ENCODE measurements at regions not wholly inside any gene's neighbourhood (a gene's known extent, or its start where the extent isn't known, plus 50 kb on each side); places are given as distances from the start of the nearest gene placed in this dataset.

DNA sequence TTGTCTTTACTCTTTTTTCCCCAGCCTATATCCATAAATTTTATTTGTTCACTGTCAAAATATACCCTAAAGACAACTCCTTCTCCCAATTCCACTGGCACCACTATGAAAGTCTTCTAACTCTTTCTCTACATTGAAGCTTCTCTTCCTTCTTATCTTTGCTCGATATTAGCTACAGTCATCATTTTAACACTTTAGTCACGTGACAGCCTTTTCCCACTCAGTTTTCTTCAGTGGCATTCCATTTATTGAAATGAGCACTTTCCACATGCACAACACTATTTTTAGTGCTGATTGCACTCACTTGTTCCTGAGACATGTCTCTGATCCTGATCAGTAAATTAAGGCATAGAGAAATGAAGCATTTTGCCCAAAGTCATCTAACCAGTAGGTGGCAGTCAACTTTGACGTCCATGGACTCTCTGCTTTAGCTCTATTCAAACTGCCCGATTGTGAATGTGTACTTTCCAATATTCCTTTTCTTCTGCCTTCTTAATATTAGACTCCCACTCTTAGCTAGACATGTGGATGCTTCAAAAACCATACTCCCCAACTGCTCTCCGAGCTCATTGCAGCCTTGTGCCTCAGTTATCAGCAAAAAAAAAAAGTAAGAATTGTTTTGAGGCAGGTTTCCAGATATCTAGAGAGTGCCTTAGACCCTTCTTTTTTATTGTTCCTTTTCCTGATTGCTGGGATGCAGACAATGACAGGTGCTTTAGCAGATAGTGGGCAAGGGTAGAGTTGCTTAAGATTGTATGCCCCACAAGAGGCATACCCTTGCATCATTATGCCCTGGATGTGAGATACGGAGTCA lies 394.4 kb upstream of the ADGRL3 start:
- peak; percentile 46 for TF ChIP-seq CTCF (IDR thresholded peaks at IDR 0.05; ENCODE audit: insufficient read depth, low read depth, low read length)
- peak; percentile 13 for DNase-seq (ENCODE audit: low read depth)
- H3K4me3 ChIP-seq (ENCODE audit: low read depth, low read length) = no peak overlapping the region

- TF ChIP-seq CTCF (IDR thresholded peaks at IDR 0.05; ENCODE audit: insufficient read depth, low read depth, low read length) = no peak
- DNase-seq (ENCODE audit: low read depth) = no peak
- H3K4me3 ChIP-seq (ENCODE audit: low read depth, low read length) = no peak overlapping the region
These were observed 391.2 kb upstream of the ADGRL3 start for GRCh38 chr4:60808726-60809485.

- H3K4me3 ChIP-seq (ENCODE audit: low read depth, low read length) = no peak overlapping the region
- TF ChIP-seq CTCF (IDR thresholded peaks at IDR 0.05; ENCODE audit: insufficient read depth, low read depth, low read length) = no peak
- no peak for DNase-seq (ENCODE audit: low read depth)
These were observed 390.7 kb upstream of the ADGRL3 start for GRCh38 chr4:60809486-60809800.

GRCh38 chr4:60812811-60813210 lies 387.3 kb upstream of the ADGRL3 start:
- no peak for DNase-seq (ENCODE audit: low read depth)
- no peak for TF ChIP-seq CTCF (IDR thresholded peaks at IDR 0.05; ENCODE audit: insufficient read depth, low read depth, low read length)
- no peak overlapping the region for H3K4me3 ChIP-seq (ENCODE audit: low read depth, low read length)

DNA sequence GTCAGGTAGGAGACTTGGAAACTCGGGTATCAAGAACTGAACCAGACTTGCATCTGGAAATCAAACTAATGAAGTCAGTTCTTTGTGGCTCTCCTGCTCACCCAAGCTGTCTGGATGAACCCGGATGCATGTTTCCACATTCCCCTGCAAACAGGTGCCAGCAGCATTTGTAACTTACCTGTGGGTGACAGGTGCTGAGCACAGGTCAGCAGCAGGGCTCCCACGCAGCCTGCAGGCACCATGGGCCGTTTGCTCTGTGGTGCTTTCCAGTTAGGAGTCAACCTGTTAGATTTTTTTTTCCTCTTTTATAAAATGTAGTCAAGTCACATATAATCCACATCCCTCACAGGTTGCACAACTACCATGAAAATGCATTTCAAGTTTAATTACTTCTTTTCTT lies 385.6 kb upstream of the ADGRL3 start:
- no peak for DNase-seq (ENCODE audit: low read depth)
- TF ChIP-seq CTCF (IDR thresholded peaks at IDR 0.05; ENCODE audit: insufficient read depth, low read depth, low read length) = no peak
- no peak overlapping the region for H3K4me3 ChIP-seq (ENCODE audit: low read depth, low read length)

GRCh38 chr4:60817609-60818008 lies 382.5 kb upstream of the ADGRL3 start:
- H3K4me3 ChIP-seq (ENCODE audit: low read depth, low read length) = no peak overlapping the region
- no peak for TF ChIP-seq CTCF (IDR thresholded peaks at IDR 0.05; ENCODE audit: insufficient read depth, low read depth, low read length)
- no peak for DNase-seq (ENCODE audit: low read depth)

Data from fibroblast of villous mesenchyme (primary cell).